Thoracic aorta (tissue), 2 donors: ENCODE measurements at regions not wholly inside any gene's neighbourhood (a gene's known extent, or its start where the extent isn't known, plus 50 kb on each side); places are given as distances from the start of the nearest gene placed in this dataset.
"Not testable (repeated sequence)": the region's sequence is repeated elsewhere in the genome, so short reads cannot be mapped to it uniquely, and the experiment has no call there.

Source experiments
- ATAC-seq: fragments of 150-250 bp; one replicate; pipeline ENCODE4 v1.8.0; 2017; ENCODE audit warnings: low read depth; ENCODE audit not compliant: insufficient number of reproducible peaks, low FRiP score
- DNase-seq: peaks from one replicate; pipeline ENCODE4 v3.0.0-alpha.2; 2020; ENCODE audit warnings: low spot score
- H3K27ac ChIP-seq, 2 donors: fragments of 200-600 bp; sonication (generic); 1 replicate in 1 of 2; 2 replicates in 1 of 2; pipeline ENCODE4 v1.5.1; 2016; ENCODE audit warnings: mild to moderate bottlenecking in 2 of 2, moderate library complexity in 2 of 2
- H3K27me3 ChIP-seq: fragments of 200-600 bp; sonication (generic); replicated peaks from 2 replicates; pipeline ENCODE4 v1.6.0; 2016; ENCODE audit warnings: mild to moderate bottlenecking; ENCODE audit not compliant: insufficient read depth
- H3K36me3 ChIP-seq: fragments of 200-600 bp; sonication (generic); one replicate; pipeline ENCODE4 v1.5.1; 2016
- H3K4me1 ChIP-seq, 2 donors: fragments of 200-600 bp; sonication (generic); 1 replicate in 1 of 2; 2 replicates in 1 of 2; pipeline versions ENCODE4 v1.5.1 to v1.6.0; 2016; ENCODE audit warnings: low read depth in 2 of 2, mild to moderate bottlenecking in 1 of 2; ENCODE audit not compliant: control insufficient read depth in 1 of 2
- H3K4me3 ChIP-seq: fragments of 200-600 bp; sonication (generic); 2 replicates; pipeline ENCODE4 v1.5.1; 2016; ENCODE audit warnings: mild to moderate bottlenecking
- H3K9me3 ChIP-seq: fragments of 200-600 bp; sonication (generic); 2 replicates; pipeline ENCODE4 v1.5.1; 2016
- CTCF ChIP-seq: fragments of 200-600 bp; sonication (generic); IDR thresholded peaks from one replicate; pipeline ENCODE4 v1.5.1; 2019; ENCODE audit warnings: antibody characterized with exemption

GRCh38 chr18:59801576-59801975, 98.2 kb upstream of the PMAIP1 start:
- Histone ChIP-seq H3K36me3 (no peaks in the 10 kb centered on the region), H3K9me3 (no peaks in the 10 kb centered on the region), H3K4me3 (no peak overlapping the region), H3K27me3 (no peaks in the 10 kb centered on the region), H3K27ac (no peak overlapping the region), H3K4me1 (no peaks in the 10 kb centered on the region)
- no peak for TF ChIP-seq CTCF
- no peak for ATAC-seq
- no peak for DNase-seq

GRCh38 chr18:59800897-59801296, 98.9 kb upstream of the PMAIP1 start:
- no peak for DNase-seq
- no peaks in the 10 kb centered on the region for H3K27me3 ChIP-seq
- TF ChIP-seq CTCF: no peak
- H3K4me3 ChIP-seq: no peak overlapping the region
- H3K27ac ChIP-seq: no peak overlapping the region
- no peaks in the 10 kb centered on the region for H3K4me1 ChIP-seq
- H3K9me3 ChIP-seq: no peaks in the 10 kb centered on the region
- H3K36me3 ChIP-seq: no peaks in the 10 kb centered on the region
- ATAC-seq: no peak

DNA sequence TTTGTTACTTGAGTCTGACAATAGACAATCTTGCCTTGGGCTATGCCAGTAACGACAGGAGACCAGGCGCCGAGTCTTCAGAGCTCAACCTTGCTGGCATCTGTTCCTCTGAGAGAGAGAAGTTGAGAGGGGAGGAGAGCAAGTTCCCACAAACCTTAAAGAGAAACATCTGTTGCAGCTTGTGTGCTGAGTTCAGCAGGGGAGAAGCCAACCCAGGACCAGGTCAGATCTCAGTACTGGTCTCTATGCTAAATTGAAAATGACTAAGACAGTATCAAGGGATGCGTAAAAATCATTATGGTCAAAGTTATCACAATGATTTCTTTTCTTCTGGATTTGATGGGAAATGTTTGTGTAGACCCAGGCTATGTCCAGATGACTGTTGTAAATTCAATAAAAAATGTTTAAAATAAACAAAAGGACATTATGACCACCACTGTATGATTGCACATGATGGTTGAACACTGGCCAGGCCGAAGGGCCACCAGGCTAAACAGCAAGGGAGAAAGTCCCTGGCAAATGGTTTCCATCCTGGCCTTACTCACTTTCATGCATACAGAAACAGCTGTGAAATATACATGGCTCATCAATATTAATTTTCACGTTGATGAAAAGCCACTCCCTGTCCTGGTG, 100.3 kb upstream of the PMAIP1 start:
- H3K36me3 ChIP-seq: no peaks in the 10 kb centered on the region
- H3K4me3 ChIP-seq: no peak overlapping the region
- DNase-seq: no peak
- H3K9me3 ChIP-seq: no peaks in the 10 kb centered on the region
- no peak for ATAC-seq
- no peak overlapping the region for H3K27ac ChIP-seq
- H3K27me3 ChIP-seq: no peaks in the 10 kb centered on the region
- no peak for TF ChIP-seq CTCF
- H3K4me1 ChIP-seq: no peaks in the 10 kb centered on the region

GRCh38 chr18:59795882-59796281, 98.7 kb upstream of the CCBE1 start:
- no peaks in the 10 kb centered on the region for H3K9me3 ChIP-seq
- H3K4me1 ChIP-seq: no peaks in the 10 kb centered on the region
- TF ChIP-seq CTCF: no peak
- ATAC-seq (no peak), DNase-seq (no peak)
- H3K36me3 ChIP-seq: no peaks in the 10 kb centered on the region
- H3K27ac ChIP-seq: no peak overlapping the region
- H3K27me3 ChIP-seq: no peaks in the 10 kb centered on the region
- H3K4me3 ChIP-seq: no peak overlapping the region

DNA sequence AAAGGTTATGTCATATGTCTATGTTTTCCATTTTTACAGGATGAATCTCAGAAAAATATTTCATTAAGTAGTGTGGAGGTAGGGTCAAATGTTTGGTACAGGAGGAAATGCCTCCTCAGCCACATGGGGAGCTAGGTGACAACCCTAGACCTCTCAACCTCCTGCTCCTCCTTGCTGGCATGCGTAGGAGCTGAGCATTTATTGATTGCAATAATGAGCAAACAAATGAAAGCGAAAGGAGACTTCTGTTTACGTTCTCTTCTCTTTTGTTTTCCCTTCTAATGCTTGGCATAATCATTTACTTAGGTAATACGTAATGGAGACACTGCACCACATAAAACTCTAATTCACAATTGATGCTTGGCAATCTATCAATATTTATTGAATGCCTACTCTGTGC, 95.1 kb upstream of the CCBE1 start:
- TF ChIP-seq CTCF: no peak
- no peak overlapping the region for H3K27ac ChIP-seq

DNA sequence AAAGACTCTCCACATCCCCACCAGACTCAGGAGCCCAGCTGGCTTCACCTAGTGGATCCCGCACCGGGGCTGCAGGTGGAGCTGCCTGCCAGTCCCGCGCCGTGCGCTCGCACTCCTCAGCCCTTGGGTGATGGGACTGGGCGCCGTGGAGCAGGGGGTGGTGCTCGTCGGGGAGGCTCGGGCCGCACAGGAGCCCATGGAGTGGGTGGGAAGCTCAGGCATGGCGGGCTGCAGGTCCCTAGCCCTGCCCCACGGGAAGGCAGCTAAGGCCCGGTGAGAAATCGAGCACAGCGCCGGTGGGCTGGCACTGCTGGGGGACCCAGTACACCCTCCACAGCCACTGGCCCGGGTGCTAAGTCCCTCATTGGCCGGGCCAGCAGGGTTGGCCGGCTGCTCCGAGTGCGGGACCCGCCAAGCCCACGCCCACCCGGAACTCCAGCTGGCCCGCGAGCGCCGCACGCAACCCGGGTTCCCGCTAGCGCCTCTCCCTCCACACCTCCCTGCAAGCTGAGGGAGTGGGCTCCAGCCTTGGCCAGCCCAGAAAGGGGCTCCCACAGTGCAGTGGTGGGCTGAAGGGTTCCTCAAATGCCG, 93.2 kb upstream of the CCBE1 start:
- H3K4me1 ChIP-seq, H3K9me3 ChIP-seq, ATAC-seq, H3K27ac ChIP-seq, H3K36me3 ChIP-seq, DNase-seq, H3K4me3 ChIP-seq, H3K27me3 ChIP-seq: not testable (repeated sequence)

More for the DNA sequence above, 95.1 kb upstream of the CCBE1 start:
- Histone ChIP-seq H3K4me1 (no peaks in the 10 kb centered on the region), H3K27me3 (no peaks in the 10 kb centered on the region), H3K4me3 (no peak overlapping the region), H3K36me3 (no peaks in the 10 kb centered on the region), H3K9me3 (no peaks in the 10 kb centered on the region)
- ATAC-seq (no peak), DNase-seq (no peak)
